HEK293 (cell line): ENCODE measurements at regions not wholly inside any gene's neighbourhood (a gene's known extent, or its start where the extent isn't known, plus 50 kb on each side); places are given as distances from the start of the nearest gene placed in this dataset.

Experiments
- CTCF ChIA-PET: fragments of 350-600 bp; formaldehyde crosslinking; extraction: SDS; loops from one replicate; lab custom pipeline; 2021; ENCODE audit warnings: antibody characterized with exemption; lab: Yijun Ruan, JAX
- POLR2A ChIA-PET: fragments of 300-600 bp; formaldehyde crosslinking; extraction: SDS; loops from one replicate; lab custom pipeline; 2020; ENCODE audit warnings: antibody characterized with exemption, inconsistent platforms; lab: Yijun Ruan, JAX
- H3K27ac ChIP-seq: fragments of 200-500 bp; sonication (Bioruptor generic); 2 replicates; pipeline ENCODE4 v1.5.1; 2014; ENCODE audit warnings: low read depth, low read length, control low read depth, inconsistent platforms; ENCODE audit errors: extremely low read depth
- H3K36me3 ChIP-seq, 2 experiments: fragments of 200-500 bp in 1 of 2; sonication (Bioruptor generic) in 1 of 2; 1 replicate in 1 of 2; 2 replicates in 1 of 2; pipeline ENCODE4 v1.5.1; 2014 to 2017; ENCODE audit warnings: inconsistent platforms in 2 of 2, low read length in 2 of 2; ENCODE audit not compliant: control insufficient read depth in 2 of 2, insufficient read depth in 1 of 2
- H3K4me1 ChIP-seq: fragments of 200-500 bp; sonication (Bioruptor generic); 2 replicates; pipeline ENCODE4 v1.5.1; 2014; ENCODE audit warnings: mild to moderate bottlenecking, low read length, inconsistent platforms; ENCODE audit not compliant: control insufficient read depth, insufficient read depth
- H3K4me3 ChIP-seq: 2 replicates; pipeline ENCODE4 v1.5.1; 2011; ENCODE audit warnings: low read depth, mild to moderate bottlenecking, control low read depth, low read length, moderate library complexity
- H3K9me3 ChIP-seq: fragments of 200-500 bp; sonication (Bioruptor generic); 2 replicates; pipeline ENCODE4 v1.5.1; 2014; ENCODE audit warnings: low read depth, low read length, inconsistent platforms; ENCODE audit not compliant: control insufficient read depth, insufficient read depth
- KLF10 ChIP-seq: fragments of 450-650 bp; IDR thresholded peaks from 2 replicates; pipeline ENCODE4 v1.5.1; 2018; ENCODE audit warnings: missing biosample characterization, mild to moderate bottlenecking, missing genetic modification characterization
- KLF8 ChIP-seq: fragments of 450-650 bp; formaldehyde crosslinking; IDR thresholded peaks from 2 replicates; pipeline ENCODE4 v1.5.1; 2016; ENCODE audit warnings: missing biosample characterization, missing genetic modification characterization
- SP2 ChIP-seq: fragments of 450-650 bp; formaldehyde crosslinking; IDR thresholded peaks from 2 replicates; pipeline ENCODE4 v1.5.1; 2016; ENCODE audit warnings: missing biosample characterization, missing genetic modification characterization
- SP3 ChIP-seq: fragments of 450-650 bp; formaldehyde crosslinking; IDR thresholded peaks from 2 replicates; pipeline ENCODE4 v1.5.1; 2016; ENCODE audit warnings: missing biosample characterization, missing genetic modification characterization
- WT1 ChIP-seq: fragments of 450-650 bp; formaldehyde crosslinking; IDR thresholded peaks from 2 replicates; pipeline ENCODE4 v1.5.1; 2016; ENCODE audit warnings: missing biosample characterization, missing genetic modification characterization
- YY2 ChIP-seq: fragments of 450-650 bp; formaldehyde crosslinking; IDR thresholded peaks from 2 replicates; pipeline ENCODE4 v1.5.1; 2016; ENCODE audit warnings: missing biosample characterization, missing genetic modification characterization
- ZFHX2 ChIP-seq: fragments of 450-650 bp; formaldehyde crosslinking; conservative IDR thresholded peaks from 2 replicates; pipeline ENCODE4 v1.5.1; 2016; ENCODE audit warnings: missing biosample characterization, missing genetic modification characterization
- ZNF112 ChIP-seq: fragments of 450-650 bp; formaldehyde crosslinking; IDR thresholded peaks from 2 replicates; pipeline ENCODE4 v1.5.0; 2017; ENCODE audit warnings: missing biosample characterization, missing genetic modification characterization
- ZNF211 ChIP-seq: fragments of 450-650 bp; formaldehyde crosslinking; IDR thresholded peaks from 2 replicates; pipeline ENCODE4 v1.5.1; 2016; ENCODE audit warnings: low read depth, missing biosample characterization, missing genetic modification characterization
- ZNF350 ChIP-seq: fragments of 450-650 bp; formaldehyde crosslinking; IDR thresholded peaks from 2 replicates; pipeline ENCODE4 v1.5.0; 2017; ENCODE audit warnings: missing biosample characterization, mild to moderate bottlenecking, missing genetic modification characterization
- ZNF548 ChIP-seq: fragments of 450-650 bp; formaldehyde crosslinking; IDR thresholded peaks from 2 replicates; pipeline ENCODE4 v1.5.1; 2016; ENCODE audit warnings: missing biosample characterization, missing genetic modification characterization
- ZNF558 ChIP-seq: fragments of 450-650 bp; formaldehyde crosslinking; IDR thresholded peaks from 2 replicates; pipeline ENCODE4 v1.5.1; 2016; ENCODE audit warnings: missing biosample characterization, missing genetic modification characterization
- ZNF561 ChIP-seq: fragments of 450-650 bp; IDR thresholded peaks from 2 replicates; pipeline ENCODE4 v1.5.1; 2018; ENCODE audit warnings: missing biosample characterization, missing genetic modification characterization, borderline replicate concordance
- ZNF596 ChIP-seq: fragments of 450-650 bp; IDR thresholded peaks from 2 replicates; pipeline ENCODE4 v1.5.0; 2018; ENCODE audit warnings: missing biosample characterization, mild to moderate bottlenecking, missing genetic modification characterization, moderate library complexity
- ZNF621 ChIP-seq: fragments of 450-650 bp; formaldehyde crosslinking; IDR thresholded peaks from 2 replicates; pipeline ENCODE4 v1.5.1; 2017; ENCODE audit warnings: missing biosample characterization, missing genetic modification characterization
- ZNF629 ChIP-seq: fragments of 450-650 bp; formaldehyde crosslinking; IDR thresholded peaks from 2 replicates; pipeline ENCODE4 v1.5.1; 2017; ENCODE audit warnings: missing biosample characterization, missing genetic modification characterization
- ZSCAN16 ChIP-seq: fragments of 450-650 bp; formaldehyde crosslinking; IDR thresholded peaks from 2 replicates; pipeline ENCODE4 v1.5.1; 2016; ENCODE audit warnings: missing biosample characterization, missing genetic modification characterization
- ZSCAN5A ChIP-seq: fragments of 450-650 bp; formaldehyde crosslinking; IDR thresholded peaks from 2 replicates; pipeline ENCODE4 v1.5.1; 2016; ENCODE audit warnings: missing biosample characterization, missing genetic modification characterization
- TF ChIP-seq, protein P1 (sequence below): fragments of 450-650 bp; formaldehyde crosslinking; IDR thresholded peaks from 2 replicates; pipeline ENCODE4 v1.5.1; 2016; ENCODE audit warnings: missing biosample characterization, missing genetic modification characterization

GRCh38 chr1:193856261-193856660 is 669.8 kb upstream of the B3GALT2 start (continued):
- TF ChIP-seq ZSCAN5A (no peak), KLF10 (tag by site-specific recombination) (no peak)
- TF ChIP-seq, all 188 proteins: peak for 0

DNA sequence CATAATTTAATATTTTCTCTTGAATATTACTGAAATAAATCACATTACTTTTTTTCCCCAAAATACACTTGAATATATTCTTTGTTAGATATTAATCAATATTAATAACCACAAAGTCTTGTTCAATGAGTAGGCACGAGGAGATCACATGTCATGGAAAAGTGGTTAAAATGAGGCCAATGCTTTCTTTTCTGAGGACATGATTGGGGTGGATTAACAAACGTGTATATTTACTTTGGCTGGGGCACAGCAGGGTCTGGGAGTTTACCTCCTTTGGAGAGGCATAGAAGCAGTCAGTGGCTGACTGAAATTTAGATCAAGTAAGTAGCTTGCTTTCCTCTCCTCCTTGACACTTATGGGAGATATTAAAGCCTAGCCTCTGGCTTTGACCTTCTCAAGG is 664.3 kb upstream of the B3GALT2 start:
- Histone ChIP-seq H3K27ac (no peak overlapping the region), H3K4me1 (no peaks in the 10 kb centered on the region), H3K4me3 (no peak overlapping the region), H3K9me3 (no peaks in the 10 kb centered on the region), H3K36me3 (no peaks in the 10 kb centered on the region)
- CTCF ChIA-PET = interaction anchor here (0.8 kb wide), 1 partner anchor 122 kb away, joined by 3 read pairs; no protein-coding TSS in a partner anchor
- peak; percentile 69 for TF ChIP-seq WT1 (tag by site-specific recombination)
- no peak for TF ChIP-seq ZNF350 (tag by site-specific recombination)
- no peak for TF ChIP-seq YY2 (tag by site-specific recombination)
- no peak for TF ChIP-seq ZNF629 (tag by site-specific recombination)
- POLR2A ChIA-PET = no interaction called here

- TF ChIP-seq ZNF112 (tag by site-specific recombination) (no peak), ZNF621 (tag by site-specific recombination) (no peak), ZNF548 (tag by site-specific recombination) (no peak)
- CTCF ChIA-PET = interaction anchor here (0.6 kb wide), 1 partner anchor 663 kb away, joined by 3 read pairs; no protein-coding TSS in a partner anchor
- Histone ChIP-seq H3K27ac (no peak overlapping the region), H3K4me1 (no peaks in the 10 kb centered on the region), H3K9me3 (no peaks in the 10 kb centered on the region), H3K36me3 (no peaks in the 10 kb centered on the region), H3K4me3 (no peak overlapping the region)
- POLR2A ChIA-PET = no interaction called here
Observed at GRCh38 chr1:193846876-193847604, 660.6 kb upstream of the B3GALT2 start.

- H3K36me3 ChIP-seq = no peaks in the 10 kb centered on the region
- no peaks in the 10 kb centered on the region for H3K4me1 ChIP-seq
- TF ChIP-seq ZNF211 (tag by site-specific recombination) = no peak
- TF ChIP-seq ZNF561 (tag by site-specific recombination) = no peak
- TF ChIP-seq, protein P1, sequence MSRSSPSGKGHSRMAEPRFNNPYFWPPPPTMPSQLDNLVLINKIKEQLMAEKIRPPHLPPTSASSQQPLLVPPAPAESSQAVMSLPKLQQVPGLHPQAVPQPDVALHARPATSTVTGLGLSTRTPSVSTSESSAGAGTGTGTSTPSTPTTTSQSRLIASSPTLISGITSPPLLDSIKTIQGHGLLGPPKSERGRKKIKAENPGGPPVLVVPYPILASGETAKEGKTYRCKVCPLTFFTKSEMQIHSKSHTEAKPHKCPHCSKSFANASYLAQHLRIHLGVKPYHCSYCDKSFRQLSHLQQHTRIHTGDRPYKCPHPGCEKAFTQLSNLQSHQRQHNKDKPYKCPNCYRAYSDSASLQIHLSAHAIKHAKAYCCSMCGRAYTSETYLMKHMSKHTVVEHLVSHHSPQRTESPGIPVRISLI (tag by site-specific recombination) = no peak
- TF ChIP-seq SP2 = no peak
- TF ChIP-seq SP3 (tag by site-specific recombination) = no peak
- no peak for TF ChIP-seq KLF8 (tag by site-specific recombination)
- TF ChIP-seq ZNF558 = no peak
- no peak for TF ChIP-seq ZNF596
- no peak for TF ChIP-seq ZSCAN16
- no peak for TF ChIP-seq ZFHX2 (tag by site-specific recombination)
- no peaks in the 10 kb centered on the region for H3K9me3 ChIP-seq
- H3K4me3 ChIP-seq = no peak overlapping the region
- H3K27ac ChIP-seq = no peak overlapping the region
- ChIA-PET CTCF (no interaction called here), POLR2A (no interaction called here)
Observed at GRCh38 chr1:193846411-193846810, 660.0 kb upstream of the B3GALT2 start.
